ENCODE measurements at regions not wholly inside any gene's neighbourhood (a gene's known extent, or its start where the extent isn't known, plus 50 kb on each side); places are given as distances from the start of the nearest gene placed in this dataset.

DNA sequence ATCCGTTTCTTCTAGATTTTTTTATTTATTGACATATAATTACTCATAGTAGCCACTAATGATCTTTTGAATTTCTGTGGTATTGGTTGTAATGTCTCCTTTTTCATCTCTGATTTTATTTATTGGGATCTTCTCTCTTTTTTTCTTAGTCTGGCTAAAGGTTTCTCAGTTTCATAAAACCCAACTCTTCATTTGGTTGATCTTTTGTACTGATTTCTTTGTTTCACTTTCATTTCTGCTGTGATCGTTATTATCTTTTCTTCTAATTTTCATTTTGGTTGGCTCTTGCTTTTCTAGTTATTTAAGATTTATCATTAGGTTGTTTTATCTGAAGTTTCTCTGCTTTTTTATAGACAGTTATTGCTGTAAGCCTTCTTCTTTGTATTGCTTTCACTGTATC is 463.6 kb upstream of the CRIM1 start:
- TF ChIP-seq, protein P1, sequence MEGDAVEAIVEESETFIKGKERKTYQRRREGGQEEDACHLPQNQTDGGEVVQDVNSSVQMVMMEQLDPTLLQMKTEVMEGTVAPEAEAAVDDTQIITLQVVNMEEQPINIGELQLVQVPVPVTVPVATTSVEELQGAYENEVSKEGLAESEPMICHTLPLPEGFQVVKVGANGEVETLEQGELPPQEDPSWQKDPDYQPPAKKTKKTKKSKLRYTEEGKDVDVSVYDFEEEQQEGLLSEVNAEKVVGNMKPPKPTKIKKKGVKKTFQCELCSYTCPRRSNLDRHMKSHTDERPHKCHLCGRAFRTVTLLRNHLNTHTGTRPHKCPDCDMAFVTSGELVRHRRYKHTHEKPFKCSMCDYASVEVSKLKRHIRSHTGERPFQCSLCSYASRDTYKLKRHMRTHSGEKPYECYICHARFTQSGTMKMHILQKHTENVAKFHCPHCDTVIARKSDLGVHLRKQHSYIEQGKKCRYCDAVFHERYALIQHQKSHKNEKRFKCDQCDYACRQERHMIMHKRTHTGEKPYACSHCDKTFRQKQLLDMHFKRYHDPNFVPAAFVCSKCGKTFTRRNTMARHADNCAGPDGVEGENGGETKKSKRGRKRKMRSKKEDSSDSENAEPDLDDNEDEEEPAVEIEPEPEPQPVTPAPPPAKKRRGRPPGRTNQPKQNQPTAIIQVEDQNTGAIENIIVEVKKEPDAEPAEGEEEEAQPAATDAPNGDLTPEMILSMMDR (IDR thresholded peaks at IDR 0.05), result no peak
- DNase-seq (ENCODE audit: low spot score), result no peak
- H3K4me3 ChIP-seq, result no peak overlapping the region
- no peak overlapping the region for H3K27ac ChIP-seq

GRCh38 chr2:35891528-35891927 is 464.1 kb upstream of the CRIM1 start:
- Histone ChIP-seq H3K27ac (no peak overlapping the region), H3K4me3 (no peak overlapping the region)
- no peak for DNase-seq (ENCODE audit: low spot score)
- TF ChIP-seq, protein P1 (IDR thresholded peaks at IDR 0.05), result no peak

- H3K4me3 ChIP-seq, result no peak overlapping the region
- TF ChIP-seq, protein P1 (IDR thresholded peaks at IDR 0.05), result no peak
- no peak for DNase-seq (ENCODE audit: low spot score)
- no peak overlapping the region for H3K27ac ChIP-seq
These were observed 468.4 kb upstream of the CRIM1 start for GRCh38 chr2:35887146-35887545.

DNA sequence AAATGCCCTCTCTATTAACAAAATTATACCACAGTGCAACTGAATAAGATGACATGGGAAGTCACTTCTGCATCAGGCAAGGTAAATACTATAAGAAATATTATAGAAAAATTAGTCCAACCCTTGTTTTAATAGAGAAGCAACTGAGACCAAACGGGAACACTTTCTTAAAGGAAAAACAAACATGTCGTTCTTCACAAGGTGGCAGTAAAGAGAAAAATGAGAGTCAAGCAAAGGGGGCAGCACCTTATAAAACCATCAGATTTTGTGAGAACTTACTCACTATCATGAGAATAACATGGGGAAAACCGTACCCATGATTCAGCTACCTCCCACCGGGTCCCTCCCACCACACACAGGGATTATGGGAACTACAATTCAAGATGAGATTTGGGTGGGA is 481.7 kb upstream of the CRIM1 start:
- DNase-seq (ENCODE audit: low spot score), result no peak
- Histone ChIP-seq H3K4me3 (no peak overlapping the region), H3K27ac (no peak overlapping the region)
- TF ChIP-seq, protein P1 (IDR thresholded peaks at IDR 0.05), result no peak

- no peak for DNase-seq (ENCODE audit: low spot score)
- Histone ChIP-seq H3K4me3 (no peak overlapping the region), H3K27ac (no peak overlapping the region)
- TF ChIP-seq, protein P1 (IDR thresholded peaks at IDR 0.05), result no peak
These were observed 483.9 kb upstream of the CRIM1 start for GRCh38 chr2:35871672-35872071.

- TF ChIP-seq, protein P1 (IDR thresholded peaks at IDR 0.05), result no peak
- no peak for DNase-seq (ENCODE audit: low spot score)
- H3K27ac ChIP-seq, result no peak overlapping the region
- H3K4me3 ChIP-seq, result no peak overlapping the region
These were observed 484.9 kb upstream of the CRIM1 start for GRCh38 chr2:35870713-35871112.

DNA sequence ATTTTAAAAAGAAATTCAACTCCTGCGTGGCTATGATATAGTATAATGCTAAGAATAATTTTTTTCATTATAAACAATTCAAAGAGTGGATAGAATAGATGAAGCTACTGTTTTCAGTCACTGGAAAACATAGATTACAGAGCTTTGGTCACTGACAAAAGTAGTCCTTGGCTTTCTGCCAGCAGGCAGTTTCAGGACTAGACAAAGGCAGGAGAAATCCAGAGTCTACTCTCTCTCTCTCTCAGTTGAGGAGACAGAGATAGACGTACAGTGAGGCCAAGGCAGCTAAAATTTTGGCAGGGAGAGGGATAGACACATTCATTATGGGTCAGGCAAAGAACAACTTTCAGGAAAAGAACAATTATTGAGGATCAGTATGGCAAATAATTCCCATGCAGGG is 491.4 kb upstream of the CRIM1 start:
- TF ChIP-seq, protein P1 (IDR thresholded peaks at IDR 0.05), result no peak
- DNase-seq (ENCODE audit: low spot score), result no peak
- H3K4me3 ChIP-seq, result no peak overlapping the region
- H3K27ac ChIP-seq, result no peak overlapping the region
